Erythroblast (primary cell): ENCODE measurements at regions not wholly inside any gene's neighbourhood (a gene's known extent, or its start where the extent isn't known, plus 50 kb on each side); places are given as distances from the start of the nearest gene placed in this dataset.

Experiments used
- DNase-seq, 2 experiments: peaks; one replicate each; lab custom pipeline; 2025; lab: John Stamatoyannopoulos, UW
- GATA1 ChIP-seq: IDR thresholded peaks from 2 replicates; pipeline ENCODE4 v1.6.1; 2011; ENCODE audit warnings: low read depth, mild to moderate bottlenecking, control low read depth, low read length, moderate library complexity
- POLR2A ChIP-seq: IDR thresholded peaks from 2 replicates; pipeline ENCODE4 v1.6.1; 2011; ENCODE audit warnings: mild to moderate bottlenecking, low read length

DNA sequence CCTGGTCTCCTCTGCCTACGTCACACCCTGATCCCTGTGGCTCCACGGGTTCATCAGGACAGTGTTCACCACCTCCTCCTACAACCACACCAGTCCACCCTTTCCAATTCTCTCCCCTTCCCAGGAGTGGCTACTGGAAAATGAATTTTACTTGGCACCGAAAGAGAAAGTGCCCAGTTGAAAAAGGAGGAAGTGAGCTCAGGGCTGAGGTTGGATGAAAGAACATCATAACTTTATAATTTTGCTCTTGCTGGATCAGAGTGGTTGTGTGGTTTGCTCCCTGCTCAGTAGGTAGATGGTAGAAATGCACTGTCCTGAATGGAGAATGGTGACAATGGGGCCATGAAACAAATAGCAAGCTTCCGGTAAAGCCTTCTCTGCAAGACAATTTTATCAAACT, 140.3 kb upstream of the DDX18 start:
- no peak for DNase-seq
- no peak for TF ChIP-seq POLR2A
- no peak for TF ChIP-seq GATA1

DNA sequence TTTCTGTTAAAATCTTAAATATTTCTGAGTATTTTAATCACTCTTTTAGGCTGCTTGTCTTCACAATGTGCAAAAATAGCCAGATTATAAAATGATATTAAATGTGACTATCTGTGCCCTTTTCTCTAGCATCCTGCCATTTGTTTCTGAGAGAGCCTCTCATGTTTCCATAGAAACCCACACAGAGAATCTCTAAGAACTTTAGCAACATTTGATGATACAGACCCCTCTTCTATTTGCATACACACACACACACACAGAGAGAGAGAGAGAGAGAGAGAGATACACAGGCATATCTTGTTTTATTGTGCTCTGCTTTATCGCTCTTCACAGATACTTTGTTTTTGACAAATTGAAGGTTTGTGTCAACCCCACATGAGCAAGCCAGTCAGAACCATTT, 134.5 kb upstream of the DDX18 start:
- no peak for TF ChIP-seq POLR2A
- no peak for TF ChIP-seq GATA1
- DNase-seq = no peak

DNA sequence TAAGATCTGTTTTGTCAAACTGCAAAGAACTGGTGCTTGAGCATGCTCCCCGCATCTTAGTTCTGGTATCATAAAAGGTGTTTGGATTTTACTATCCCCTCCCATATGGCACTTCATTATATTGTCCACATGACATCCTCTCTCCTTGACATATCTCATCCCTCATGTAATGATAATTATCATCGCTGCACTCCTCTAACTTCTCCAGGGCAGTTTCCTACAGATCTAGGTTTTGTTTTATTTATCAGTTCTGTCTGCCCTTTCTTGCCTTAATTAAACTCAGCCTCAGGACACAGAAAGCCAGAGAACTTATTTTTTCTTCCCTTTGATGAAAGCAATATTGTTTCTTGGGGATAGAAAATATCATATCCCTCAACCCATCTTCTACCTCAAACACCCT, 129.6 kb upstream of the DDX18 start:
- DNase-seq = no peak
- no peak for TF ChIP-seq POLR2A
- TF ChIP-seq GATA1 = no peak

DNA sequence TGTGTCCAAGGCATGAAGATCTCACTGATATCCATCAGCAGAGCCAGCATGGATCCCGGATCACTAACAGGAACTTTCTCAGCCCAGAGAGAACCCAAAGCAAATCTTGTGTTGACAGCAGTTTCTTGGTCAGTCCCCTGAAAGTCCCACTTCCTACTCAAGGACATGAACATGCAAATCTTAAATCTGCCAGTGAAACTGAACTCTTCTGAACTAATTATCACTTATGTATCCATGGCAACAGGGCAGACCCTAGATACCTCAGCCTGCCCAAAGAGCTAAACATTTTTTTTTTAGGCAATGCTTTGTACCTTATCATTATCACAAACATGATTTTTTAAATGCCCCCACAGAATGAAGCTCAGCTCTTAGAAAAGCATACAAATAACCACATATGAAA, 127.8 kb upstream of the DDX18 start:
- no peak for DNase-seq
- TF ChIP-seq POLR2A (no peak), GATA1 (no peak)

DNA sequence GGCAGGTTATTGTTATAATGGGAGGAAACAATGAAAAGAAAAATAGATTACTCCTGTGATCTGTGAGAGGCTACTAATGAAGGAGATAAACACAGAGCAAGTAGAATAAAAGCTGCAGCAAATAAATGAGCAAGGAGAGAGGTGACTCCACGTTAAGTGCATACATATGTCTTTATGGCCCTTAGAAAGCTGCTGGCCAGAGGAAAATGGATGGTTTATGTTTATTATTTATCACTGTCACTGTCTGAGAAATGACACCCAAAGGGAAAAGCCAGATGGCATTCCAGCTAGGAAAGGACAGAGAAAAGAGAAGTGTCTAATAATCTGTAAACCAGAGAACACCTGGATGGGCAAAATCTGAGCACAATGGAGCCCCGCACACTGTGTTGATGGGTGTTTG, 122.9 kb upstream of the DDX18 start:
- DNase-seq = no peak
- TF ChIP-seq POLR2A (no peak), GATA1 (no peak)

DNA sequence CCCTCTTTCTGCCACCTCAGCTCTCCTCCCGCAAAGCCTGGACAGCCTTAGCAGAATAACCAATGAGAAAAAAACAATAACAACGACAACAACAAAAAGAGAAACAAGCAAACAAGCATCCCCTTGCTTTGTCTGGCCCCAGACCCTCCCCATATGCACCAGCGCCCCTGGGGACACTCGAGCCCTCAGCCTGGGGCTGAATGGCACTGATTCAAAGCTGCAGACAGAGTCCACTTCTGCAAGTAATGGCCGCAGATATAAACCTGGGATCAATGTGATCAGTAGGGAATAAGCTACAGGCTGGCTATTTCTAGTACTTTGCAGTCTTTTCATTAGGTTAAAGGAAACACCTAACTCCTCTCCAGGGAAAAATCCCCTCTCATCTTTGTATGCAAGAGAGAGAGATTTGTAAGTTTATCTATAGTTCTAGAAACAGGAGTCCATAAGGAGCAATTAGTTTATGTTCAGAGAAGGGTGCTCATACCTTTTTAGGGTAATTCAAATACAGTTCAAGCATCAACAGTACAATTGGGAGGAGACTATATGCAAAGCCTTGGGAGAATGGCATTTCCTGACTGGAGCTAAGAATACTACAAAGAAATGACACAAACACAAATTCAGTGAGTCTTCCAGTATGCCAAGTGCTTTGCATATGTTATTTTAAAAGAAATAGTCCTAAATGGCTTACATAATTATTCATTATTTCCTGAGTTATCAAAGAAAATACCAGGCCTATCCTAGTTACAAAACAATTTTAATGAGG, 122.3 kb upstream of the DDX18 start:
- TF ChIP-seq GATA1 = no peak
- no peak for TF ChIP-seq POLR2A
- no peak for DNase-seq

DNA sequence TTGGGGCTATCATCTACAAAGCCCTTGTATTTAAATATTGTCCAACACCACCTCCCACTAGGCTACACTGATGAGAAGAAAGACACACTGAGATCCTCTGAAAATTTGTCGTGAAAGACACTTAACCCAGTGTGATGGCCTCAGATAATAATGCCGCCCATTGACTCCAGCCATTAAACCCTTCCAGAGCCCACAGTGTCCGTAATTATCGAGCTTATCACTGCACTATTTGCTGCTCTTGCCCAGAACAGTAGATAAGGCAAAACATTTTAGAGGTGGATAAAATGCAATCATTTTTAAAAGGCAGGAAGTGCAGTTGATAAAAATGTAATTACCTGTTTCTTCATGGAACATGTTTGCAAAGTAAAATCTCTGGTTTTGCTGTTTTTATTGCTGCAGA, 121.3 kb upstream of the DDX18 start:
- DNase-seq = no peak
- TF ChIP-seq GATA1 = no peak

DNA sequence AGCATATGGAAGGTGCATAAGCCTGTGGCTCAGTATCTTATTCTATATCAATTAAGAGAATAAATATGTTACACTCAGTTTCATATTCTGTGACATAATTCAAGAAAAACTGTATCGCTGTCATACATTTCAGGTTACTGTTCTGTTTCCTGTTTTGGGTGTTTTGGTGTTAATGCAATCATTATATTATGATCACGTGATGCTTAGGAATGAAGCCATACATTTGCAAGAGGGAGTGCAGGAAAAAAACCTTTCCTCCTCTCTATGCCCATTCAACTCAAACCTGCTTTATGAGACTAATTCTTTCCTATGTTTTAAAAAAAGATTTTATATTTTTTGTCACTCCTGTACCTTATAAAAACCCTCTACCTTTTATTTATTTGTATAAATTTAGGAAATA, 120.8 kb upstream of the DDX18 start:
- no peak for DNase-seq
- TF ChIP-seq POLR2A = no peak
- TF ChIP-seq GATA1 = no peak

DNA sequence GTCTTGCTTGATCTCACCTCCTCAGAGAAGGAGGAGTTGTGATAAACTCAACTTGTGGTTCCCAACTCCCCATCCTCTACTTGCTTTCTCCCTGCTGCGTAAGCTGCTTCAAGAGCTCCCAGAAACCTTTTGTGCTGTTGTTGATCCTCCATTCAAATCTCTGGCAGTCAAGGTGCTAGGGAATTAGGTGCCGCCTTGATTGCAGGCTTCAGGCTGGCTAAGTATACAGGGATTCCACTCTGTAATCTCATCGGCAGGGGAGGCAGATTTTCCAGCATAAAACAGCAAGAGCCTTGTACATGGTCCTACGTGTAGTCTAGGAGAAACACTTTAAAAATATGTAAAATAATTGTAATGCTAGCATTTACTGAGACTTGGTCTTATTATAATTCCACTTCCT, 116.2 kb upstream of the DDX18 start:
- no peak for DNase-seq
- no peak for TF ChIP-seq POLR2A
- TF ChIP-seq GATA1 = no peak

DNA sequence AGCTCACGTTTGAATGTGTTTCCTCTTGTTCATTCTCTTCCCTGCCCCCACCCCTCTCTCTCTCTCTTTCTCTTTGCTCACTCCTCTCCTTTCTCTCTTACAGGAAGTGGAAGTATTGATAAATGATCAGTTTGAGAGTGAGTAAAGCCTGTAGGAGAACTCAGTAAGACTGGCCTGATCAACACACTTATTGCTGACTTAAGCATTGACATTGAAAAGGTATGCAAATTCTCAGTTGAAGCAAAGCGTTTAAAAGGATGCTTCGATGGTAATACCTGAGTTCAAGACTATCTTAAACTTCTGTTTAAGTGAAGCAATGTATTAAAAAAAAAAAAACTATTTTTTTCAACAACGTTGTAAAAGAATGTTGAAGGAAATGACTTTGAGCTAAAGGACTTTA, 115.7 kb upstream of the DDX18 start:
- TF ChIP-seq GATA1 = no peak
- TF ChIP-seq POLR2A = no peak
- no peak for DNase-seq

DNA sequence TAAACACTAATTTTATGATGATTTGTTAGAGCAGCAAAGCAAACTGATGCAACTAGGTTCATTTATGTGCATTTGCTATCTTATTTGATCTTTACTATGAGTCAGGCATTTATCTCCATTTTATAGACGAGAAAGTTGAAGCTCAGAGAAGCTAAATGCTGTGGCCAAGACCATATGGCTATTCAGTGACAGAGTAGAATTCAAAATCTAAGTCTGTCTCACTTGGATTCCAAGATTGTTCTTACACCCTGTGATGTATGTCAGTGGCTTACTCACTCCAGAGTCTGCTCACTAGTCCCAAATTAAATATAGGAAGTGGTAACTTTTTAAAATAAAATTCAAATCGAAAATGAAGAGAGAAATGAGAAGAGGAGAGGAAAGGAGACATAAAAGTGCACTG, 114.0 kb upstream of the DDX18 start:
- no peak for TF ChIP-seq GATA1
- no peak for TF ChIP-seq POLR2A
- DNase-seq = no peak

DNA sequence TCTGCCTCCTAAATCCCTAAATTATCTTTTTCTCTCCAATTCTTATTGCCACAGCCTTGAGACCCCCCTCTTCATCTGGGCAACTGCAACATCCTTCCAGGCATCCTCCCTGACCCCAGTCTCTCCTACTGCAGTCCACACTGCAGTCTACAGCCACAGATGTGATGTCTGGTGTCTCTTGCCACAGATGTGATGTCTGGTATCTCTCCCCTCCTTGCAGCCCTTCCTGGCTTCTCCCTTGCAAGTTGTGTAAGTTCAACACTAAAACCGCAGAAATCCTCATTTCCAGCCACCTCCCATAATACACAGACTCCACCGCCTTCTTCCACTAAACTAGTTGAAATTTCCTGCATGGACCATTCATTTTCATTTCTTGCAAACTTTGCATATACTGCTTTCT, 113.1 kb upstream of the DDX18 start:
- no peak for DNase-seq

DNA sequence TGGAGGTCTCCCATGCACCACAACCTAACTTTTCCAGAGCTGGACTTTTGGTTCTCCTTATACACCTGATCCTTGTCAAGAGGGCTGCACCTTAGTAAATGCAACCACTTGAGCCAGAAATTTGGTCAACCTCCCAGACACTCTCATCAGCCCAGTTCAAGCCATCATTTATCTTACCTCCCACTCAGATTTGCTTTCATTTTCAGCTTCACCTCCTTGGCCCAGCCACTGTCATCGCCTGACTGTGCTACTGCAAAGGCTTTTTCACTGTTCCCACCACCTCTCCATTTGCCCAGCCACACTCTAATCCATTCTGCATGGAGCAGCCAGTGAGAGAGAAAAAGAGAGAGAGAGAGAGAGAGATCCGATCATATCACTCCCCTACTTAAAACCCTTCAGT, 112.4 kb upstream of the DDX18 start:
- TF ChIP-seq POLR2A (no peak), GATA1 (no peak)
- DNase-seq = no peak

More for the DNA sequence above, 113.1 kb upstream of the DDX18 start:
- TF ChIP-seq GATA1 = no peak
- no peak for TF ChIP-seq POLR2A

DNA sequence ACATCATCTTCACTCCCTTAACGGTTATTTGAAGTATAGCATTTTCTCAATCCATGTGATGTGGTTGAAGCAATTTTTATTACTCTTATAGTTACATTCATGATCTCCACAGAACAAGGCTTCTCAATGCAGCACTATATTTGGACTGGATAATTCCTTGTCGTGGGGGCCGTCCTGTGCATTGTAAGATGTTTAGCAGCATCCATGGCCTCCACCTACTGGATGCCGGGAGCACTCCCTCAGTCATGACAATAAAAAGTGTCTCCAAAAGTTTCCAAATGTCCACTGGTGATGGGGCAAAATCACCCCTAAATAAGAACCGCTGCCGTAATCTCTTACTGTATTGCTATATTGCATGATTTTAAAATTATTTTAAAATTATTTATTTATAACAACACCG, 110.6 kb upstream of the DDX18 start:
- no peak for TF ChIP-seq GATA1
- TF ChIP-seq POLR2A = no peak

DNA sequence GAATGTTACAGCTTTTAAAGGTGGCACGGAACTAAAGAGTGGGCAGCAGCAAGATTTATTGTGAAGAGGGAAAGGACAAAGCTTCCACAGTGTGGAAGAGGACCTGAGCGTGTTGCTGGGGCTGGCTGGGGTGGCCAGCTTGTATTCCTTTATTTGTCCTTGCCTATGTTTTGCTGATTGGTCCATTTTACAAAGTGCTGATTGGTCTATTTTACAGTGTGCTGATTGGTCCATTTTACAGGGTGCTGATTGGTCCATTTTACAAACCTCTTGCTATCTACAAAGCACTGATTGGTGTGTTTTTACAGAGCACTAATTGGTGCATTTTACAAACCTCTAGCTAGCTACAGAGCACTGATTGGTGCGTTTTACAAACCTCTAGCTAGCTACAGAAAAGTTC, 109.7 kb upstream of the DDX18 start:
- DNase-seq = no peak
- TF ChIP-seq GATA1 = no peak
- TF ChIP-seq POLR2A = no peak

More for the DNA sequence above, 110.6 kb upstream of the DDX18 start:
- DNase-seq = no peak

DNA sequence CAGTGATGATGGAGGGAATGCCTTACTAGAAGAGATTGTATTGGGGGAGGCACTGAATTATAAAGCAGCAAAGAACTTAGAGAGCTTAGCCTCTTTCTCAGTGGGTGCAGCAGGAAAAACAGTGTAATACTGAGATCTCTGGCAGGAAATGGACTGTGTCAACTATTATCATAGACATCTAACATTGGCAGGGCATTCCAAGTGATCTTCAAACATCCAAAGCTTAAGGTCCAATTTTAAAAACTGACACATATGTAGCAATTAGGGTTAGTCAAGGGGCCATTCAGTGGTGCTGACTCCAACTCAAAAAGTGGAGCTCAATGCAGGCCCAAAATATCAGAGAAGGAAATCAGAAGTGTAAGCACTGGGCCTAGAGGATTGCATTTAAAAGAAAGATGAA, 106.6 kb upstream of the DDX18 start:
- TF ChIP-seq GATA1 (no peak), POLR2A (no peak)

More for the DNA sequence above, 106.6 kb upstream of the DDX18 start:
- DNase-seq = no peak
